ENCODE measurements at regions not wholly inside any gene's neighbourhood (a gene's known extent, or its start where the extent isn't known, plus 50 kb on each side); places are given as distances from the start of the nearest gene placed in this dataset.

GRCh38 chr10:64484811-64485330 is 963.7 kb downstream of the REEP3 start:
- DNase-seq = no peak

- DNase-seq = no peak
These were observed 964.9 kb downstream of the REEP3 start for GRCh38 chr10:64486149-64486548.

DNA sequence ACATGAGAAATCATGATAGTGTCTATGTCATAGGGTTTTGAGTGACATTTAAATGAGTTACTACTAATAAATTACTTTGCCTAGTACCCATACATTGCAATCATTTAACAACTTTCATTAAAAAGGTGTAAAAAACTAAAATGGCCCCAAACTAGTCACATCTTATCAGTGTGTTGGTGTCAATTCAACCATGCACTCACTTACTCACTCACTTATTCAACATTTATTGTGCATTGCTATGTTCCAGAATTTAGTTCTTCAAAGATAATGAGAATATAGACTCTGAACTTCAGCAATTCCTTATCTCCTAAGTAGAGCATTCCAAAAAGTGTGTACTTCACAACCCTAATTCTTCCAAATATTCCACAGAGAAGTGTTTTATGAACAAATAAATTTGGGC is 965.7 kb downstream of the REEP3 start:
- DNase-seq = no peak

DNA sequence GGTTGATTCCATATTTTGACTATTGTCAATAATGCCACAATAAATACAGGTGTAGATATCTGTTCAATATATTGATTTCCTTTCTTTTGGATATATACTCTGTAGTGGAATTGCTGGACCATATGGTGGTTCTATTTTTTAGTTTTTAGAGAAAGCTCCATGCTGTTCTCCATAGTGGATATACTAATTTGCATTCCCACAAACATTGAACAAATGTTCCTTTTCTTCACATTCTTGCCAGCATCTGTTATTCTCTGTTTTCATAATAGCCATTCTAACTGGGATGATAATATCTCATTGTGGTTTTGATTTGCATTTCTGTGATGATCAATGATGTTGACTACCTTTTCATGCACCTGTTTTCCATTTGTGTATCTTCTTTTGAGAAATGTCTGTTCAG is 973.7 kb downstream of the REEP3 start:
- no peak for DNase-seq

GRCh38 chr10:64497306-64497705 is 976.1 kb downstream of the REEP3 start:
- no peak for DNase-seq

DNA sequence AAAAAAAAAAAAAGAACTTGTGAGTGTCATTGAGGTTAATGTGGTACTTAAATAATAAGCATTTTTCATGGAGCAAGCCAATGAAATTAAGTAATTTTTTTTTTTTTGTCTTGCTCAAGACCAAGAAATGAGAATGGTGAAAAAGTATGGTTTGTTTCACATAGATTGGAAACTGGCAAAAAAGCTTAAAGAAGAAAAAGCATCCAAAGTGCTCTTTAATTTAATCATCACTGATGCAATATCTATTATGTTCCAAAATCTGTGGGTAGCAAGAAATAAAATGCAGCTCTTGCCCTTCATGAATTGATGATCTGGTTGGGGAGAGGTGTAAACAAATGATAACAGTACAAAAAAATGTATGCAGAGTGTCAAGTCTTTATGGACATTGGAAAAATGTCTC is 980.6 kb downstream of the REEP3 start:
- DNase-seq = no peak

DNA sequence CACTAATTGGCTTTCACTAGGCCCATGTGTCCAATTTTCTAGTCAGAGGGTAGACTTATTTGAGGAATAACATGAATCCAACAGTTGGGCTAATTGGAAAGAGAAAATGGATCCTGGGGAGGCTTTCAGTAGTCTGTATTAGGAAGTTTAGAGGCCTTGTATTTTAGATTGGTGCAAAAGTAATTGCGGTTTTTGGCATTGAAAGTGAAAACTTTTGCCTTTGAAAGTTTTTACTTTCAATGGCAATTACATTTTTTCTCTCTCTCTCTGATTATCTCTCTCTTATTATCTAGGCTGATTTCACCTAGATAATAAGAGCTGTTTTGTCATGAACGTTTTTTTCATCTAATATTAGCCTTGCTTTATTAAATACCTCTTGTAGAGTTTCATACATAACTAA is 981.7 kb downstream of the REEP3 start:
- DNase-seq = no peak

DNA sequence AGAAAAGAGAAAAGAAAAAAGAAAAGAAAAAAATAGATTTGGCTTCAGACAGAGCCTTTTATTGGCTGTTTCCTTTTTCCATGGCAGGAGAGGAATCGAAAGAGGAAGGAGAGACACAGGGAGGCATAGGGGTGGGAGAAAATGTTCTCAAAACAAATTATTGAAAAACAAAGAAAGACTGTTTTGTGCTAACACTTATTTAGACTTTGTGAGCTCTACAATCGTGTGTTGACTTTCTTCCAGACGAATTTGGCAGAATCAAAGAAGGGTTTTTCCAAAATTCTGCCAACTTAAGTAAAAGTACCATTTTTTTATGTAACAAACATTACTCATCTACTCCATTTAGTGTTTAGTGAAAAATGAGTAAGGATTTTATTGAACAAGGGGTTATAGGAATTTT is 982.2 kb downstream of the REEP3 start:
- DNase-seq = no peak

DNA sequence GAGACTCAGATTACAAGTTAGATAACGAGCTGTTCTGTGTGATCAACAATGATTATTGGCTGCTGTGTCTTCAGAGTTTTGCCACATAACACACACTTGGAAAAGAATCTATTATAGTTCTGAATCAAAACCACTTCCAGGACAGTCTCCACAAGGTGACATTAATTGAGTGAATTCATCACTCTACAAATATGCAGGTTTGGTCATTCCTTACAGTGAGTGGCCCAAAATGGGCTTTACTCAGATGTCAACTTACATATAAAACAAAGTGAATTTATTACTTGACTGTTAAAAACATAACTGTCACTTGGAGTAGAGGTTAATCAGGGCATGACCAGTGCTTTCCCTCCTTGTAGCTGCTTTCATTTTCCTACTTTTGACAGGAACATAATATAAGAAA is 984.3 kb downstream of the REEP3 start:
- DNase-seq = no peak

- DNase-seq = no peak
These were observed 985.8 kb downstream of the REEP3 start for GRCh38 chr10:64506963-64507362.

GRCh38 chr10:64507651-64508028 is 986.4 kb downstream of the REEP3 start:
- DNase-seq = no peak

DNA sequence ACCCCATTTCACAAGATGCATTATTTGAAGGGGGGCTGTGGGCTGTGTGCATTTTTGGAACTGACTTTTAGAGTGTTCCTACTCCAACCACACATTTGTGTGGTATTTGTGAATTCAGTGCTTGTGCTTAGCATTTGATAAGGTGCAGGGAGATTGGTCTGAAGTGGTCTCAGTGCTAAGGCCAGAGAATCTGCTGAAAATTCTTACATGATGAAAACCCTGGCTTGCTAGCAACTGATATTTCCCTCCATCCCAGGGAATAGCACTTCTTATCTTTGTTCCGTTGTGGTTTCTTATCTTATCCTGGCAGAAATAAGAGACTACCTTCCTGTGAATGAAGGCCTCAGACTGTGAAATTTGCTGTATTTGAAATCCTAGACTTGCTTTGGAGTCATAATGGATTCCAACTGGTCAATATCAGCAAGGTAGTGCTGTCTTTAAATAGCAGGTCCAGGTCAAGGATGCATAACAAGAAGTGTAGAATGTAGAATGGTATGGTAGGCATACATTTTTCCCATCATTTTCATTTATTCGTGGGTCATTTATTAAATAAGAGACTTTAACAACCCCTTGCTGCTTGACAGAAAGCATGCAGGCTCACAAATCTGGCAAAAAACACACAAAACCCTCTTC is 986.9 kb downstream of the REEP3 start:
- DNase-seq = no peak

GRCh38 chr10:64515970-64516699 is 994.9 kb downstream of the REEP3 start:
- DNase-seq = peak in 1 of 56 donors; percentile 8

DNA sequence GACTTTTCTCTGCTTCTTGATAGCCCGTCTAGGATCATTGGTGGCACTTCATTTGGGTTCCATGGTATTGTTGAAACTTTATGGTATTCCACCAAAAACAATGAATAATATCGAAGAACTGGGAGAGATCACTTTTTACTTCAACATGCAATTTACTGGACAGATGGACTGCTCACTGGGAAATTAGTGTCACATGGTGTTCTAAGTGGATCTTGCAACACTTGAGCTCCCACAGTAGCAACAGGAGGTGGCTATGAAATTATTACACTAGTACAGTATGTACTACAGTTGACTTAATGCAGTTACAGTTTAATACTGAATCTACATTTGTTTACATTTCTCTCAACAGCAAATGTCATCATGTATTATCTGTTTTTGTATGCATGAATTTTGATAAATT is 997.3 kb downstream of the REEP3 start:
- DNase-seq = no peak

- DNase-seq = no peak
These were observed 998.2 kb downstream of the REEP3 start for GRCh38 chr10:64519427-64519826.

- DNase-seq = no peak
These were observed 998.6 kb downstream of the REEP3 start for GRCh38 chr10:64519831-64520230.

GRCh38 chr10:64523065-64523759 is 1002.0 kb downstream of the REEP3 start:
- no peak for DNase-seq

DNA sequence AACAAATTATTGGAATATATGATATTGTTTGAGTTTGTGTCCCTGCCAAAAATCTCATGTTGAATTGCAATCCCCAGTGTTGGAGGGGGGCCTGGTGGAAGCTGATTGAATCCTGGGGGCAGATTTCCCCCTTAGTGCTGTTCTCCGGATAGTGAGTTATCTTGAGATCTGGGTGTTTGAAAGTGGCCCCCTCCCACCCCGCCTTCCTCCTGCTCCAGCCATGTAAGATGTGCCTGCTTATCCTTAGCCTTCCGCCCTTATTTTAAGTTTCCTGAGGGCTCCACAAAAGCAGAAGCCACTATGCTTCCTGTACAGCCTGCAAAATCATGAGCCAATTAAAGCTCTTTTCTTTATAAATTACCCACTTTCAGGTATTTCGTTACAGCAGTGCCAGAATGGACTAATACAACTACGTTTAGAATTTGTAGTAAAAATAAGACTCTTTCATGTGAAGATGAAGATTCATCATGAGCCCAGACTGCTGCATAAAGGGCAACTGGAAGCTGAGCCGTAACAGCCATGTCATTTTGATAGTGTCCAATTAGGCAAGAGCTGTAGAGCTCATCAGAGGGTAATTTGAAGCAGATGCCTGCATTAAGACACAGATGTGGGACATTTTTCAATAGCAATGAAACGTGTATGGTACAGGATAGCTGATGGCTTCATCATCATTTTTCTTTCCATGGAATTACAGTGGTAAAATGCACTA is 1007.2 kb downstream of the REEP3 start:
- DNase-seq = no peak

DNA sequence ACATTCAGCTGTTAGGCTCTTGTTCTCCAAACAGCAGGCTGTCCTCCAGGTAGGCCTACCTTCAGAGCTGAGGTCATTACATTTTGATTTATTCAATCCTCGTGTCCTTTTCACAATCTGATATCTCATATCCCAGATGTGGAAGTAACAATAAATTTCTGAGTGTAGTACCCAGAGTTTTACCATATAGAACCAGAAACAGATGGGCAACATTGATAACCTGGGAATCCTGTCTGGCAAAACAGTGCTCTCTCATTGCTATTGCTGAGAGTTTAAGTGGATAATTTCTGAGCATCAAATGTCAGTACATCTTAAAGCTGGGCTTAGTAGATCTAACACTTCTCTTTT is 1007.8 kb downstream of the REEP3 start:
- DNase-seq = no peak

- DNase-seq = peak in 14 of 56 donors; percentile 3 to 51 (median 22)
These were observed 1013.4 kb downstream of the REEP3 start for GRCh38 chr10:64534616-64535015.

DNA sequence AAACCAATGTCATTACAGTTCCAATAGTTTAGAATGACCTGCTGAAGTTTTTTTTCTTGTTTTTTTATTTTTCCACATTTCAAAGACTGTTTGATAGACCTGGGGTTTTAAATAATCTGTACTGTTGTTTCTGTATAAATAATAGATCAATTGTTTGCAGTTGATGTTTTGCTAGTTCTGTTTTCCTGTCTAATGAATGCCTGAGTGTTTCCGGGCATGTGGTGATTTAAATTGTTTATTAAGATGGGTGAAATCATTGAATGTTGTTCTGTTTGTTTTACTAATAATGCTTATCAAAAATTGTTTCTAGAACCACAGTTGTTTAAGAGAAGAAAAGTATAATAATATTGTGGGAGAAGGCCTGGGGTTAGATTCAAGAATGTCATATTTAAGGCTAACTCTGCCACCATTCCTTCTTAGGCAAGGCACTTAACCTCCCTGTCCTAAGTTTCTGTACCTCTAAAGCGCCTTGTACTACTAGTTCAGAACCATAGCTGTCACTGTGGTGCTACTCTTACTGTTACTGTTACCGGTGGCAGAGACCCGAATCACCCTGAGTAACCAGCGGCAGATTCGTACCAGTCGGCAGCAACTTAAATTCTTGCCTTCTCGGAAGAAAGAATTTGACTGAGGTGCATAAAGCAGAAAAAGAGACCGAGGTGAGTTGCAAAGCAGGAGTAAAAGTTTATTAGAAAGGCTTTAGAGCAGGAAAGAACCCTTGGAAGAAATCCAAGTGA is 1014.1 kb downstream of the REEP3 start:
- DNase-seq = peak in 7 of 56 donors; percentile 4 to 40 (median 6)
